ENCODE measurements at regions not wholly inside any gene's neighbourhood (a gene's known extent, or its start where the extent isn't known, plus 50 kb on each side); places are given as distances from the start of the nearest gene placed in this dataset.
A peak's percentile ranks its signal among the peaks of the same experiment; 100 is the strongest.
"Not testable (repeated sequence)": the region's sequence is repeated elsewhere in the genome, so short reads cannot be mapped to it uniquely, and the experiment has no call there.

GRCh38 chr21:39000496-39000895 is 182.8 kb downstream of the PSMG1 start:
- no peak for DNase-seq (ENCODE audit: low read depth)

DNA sequence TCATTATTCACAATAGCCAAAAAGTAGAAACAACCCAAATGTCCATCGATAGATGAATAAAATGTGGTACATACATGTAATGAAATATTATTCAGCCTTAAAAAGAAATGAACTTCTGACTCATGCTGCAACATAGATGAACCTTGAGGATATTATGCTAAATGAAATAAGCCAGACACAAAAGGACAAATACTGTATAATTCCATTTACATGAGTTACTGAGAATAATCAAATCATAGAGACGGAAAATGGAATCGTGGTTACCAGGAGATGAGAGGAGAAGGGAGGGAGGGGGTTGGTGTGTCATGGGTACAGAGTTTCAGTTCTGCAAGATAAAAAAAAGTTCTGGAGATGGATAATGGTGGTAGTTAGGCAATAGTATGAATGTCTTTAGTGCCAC is 184.1 kb downstream of the PSMG1 start:
- DNase-seq (ENCODE audit: low read depth), result peak; percentile 37

DNA sequence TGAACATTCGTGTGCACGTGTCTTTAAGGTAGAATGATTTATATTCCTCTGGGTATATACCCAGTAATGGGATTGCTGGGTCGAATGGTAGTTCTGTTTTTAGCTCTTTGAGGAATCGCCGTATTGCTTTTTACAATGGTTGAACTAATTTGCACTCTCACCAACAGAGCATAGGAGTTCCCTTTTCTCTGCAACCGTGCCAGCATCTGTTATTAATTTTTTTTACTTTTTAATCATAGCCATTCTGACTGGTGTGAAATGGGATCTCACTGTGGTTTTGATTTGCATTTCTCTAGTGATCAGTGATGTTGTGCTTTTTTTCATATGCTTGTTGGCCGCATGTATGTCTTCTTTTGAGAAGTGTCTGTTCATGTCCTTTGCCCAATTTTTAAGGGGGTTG is 185.0 kb downstream of the PSMG1 start:
- DNase-seq (ENCODE audit: low read depth), result not testable (repeated sequence)

DNA sequence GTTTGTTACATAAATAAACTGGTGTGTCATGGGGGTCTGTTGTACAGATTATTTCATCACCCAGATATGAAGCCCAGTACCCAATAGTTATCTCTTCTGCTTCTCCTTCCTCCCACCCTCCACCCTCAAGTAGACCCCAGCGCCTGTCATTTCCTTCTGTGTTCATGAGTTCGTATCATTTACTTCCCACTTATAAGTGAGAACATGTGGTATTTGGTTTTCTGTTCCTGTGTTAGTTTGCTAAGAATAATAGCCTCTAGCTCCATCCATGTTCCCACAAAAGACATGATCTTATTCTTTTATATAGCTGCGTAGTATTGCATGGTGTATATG is 185.4 kb downstream of the PSMG1 start:
- DNase-seq (ENCODE audit: low read depth), result not testable (repeated sequence)

DNA sequence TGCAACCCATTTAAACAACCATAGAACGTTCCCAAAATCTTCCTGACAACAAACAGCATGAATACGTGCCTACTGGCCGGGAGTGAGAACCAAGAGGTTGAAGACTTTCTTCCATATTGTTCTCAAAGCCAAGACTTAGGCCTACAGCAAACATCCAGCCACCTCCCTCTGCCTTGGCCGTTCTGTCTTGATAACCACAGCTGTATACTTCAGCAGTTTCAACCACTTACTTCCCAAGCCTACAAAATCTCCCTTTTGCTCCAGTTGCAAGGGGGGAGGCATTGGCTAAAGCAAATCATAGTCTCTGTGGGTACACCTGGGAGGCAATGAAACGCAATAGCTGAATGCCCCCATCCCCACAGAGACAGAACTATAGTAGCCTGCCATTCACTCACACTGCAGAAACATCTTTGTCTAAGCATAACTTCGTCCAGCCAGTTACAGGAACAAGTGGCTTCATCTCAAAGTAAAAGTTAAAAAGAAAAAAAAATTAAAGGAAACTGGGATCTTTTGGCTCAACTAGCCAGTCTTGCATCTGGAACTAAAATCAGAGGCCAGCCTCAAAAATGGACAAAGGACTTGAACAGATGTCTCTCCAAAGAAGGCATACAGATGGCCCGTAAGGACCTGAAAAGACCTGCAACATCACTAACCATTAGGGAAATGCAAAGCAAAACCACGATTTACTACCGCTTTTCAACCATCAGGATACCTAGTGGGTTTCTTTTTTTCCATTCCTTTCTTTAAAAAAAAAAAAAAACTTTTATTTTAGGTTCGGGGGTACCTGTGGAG is 186.0 kb downstream of the PSMG1 start:
- no peak for DNase-seq (ENCODE audit: low read depth)

DNA sequence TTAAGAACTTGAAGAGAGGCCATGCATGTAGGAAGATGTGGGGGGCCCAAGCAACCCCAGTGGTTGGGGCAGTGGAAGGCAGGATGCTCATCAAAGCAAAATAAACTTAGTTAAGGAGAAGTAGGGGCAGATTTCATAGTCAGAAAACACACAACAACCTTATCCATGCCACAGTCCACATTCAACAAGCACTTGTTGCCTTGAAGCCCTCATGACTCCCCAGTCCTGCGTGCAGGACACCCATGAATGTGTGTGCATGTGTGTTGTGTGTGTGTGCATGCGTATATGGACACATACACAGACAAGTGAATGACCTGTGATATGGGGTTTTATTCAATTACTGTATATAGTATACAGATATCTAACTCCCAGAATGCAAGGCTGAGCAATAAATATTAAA is 186.9 kb downstream of the PSMG1 start:
- no peak for DNase-seq (ENCODE audit: low read depth)

GRCh38 chr21:38995731-38996130 is 187.5 kb downstream of the PSMG1 start:
- DNase-seq (ENCODE audit: low read depth), result no peak

DNA sequence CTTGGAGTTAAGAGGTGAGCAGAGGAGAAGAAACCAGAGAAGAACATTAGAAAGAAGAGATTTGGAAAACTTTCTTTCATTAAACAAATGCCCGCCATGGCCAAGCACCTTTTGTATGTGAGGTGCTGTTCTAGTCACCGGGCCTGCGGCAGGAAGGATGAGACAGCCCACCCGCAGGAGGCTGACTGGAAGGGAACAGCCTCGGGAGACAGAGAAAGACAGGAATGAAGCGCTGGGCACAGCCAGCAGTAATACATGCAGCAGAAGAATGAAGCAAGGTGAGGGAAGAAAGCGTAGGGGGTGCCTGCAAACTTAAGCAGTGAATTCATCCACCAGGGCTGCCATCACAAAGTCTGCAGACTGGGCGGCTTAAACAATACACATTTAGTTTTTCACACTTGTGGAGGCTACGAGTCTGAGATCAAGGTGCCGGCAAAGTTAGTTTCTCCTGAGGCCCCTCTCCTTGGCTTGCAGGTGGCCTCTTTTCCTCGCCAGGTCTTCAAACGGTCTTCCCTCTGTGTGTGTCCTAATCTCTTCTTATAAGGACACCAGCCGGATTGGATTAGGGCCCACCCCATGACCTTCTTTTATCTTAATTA is 188.1 kb downstream of the PSMG1 start:
- no peak for DNase-seq (ENCODE audit: low read depth)

- no peak for DNase-seq (ENCODE audit: low read depth)
Measured at GRCh38 chr21:38994042-38994441, 188.3 kb downstream of the ETS2 start.

DNA sequence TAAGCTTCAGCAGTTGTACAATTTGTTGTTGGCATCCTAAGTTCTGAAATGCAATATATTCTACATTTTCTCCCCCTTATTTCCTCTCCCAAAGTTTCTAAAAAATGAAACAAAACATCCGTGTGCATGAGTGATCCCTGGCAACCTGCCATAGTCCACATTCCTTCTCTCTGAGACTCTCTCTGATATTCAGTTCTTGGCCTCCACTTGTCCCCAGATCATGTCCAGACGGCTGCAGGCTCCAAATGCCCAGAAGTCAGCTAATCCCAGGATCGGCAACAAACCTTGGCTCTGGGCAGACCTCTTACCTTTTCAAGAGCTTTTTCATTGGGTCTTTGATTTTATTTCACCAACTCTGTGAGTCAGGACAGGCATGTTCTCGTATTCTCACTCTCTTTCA is 187.8 kb downstream of the ETS2 start:
- DNase-seq (ENCODE audit: low read depth), result peak; percentile 94

- DNase-seq (ENCODE audit: low read depth), result no peak
Measured at GRCh38 chr21:38992737-38993136, 187.0 kb downstream of the ETS2 start.

GRCh38 chr21:38990424-38990794 is 184.7 kb downstream of the ETS2 start:
- DNase-seq (ENCODE audit: low read depth), result peak; percentile 27

DNA sequence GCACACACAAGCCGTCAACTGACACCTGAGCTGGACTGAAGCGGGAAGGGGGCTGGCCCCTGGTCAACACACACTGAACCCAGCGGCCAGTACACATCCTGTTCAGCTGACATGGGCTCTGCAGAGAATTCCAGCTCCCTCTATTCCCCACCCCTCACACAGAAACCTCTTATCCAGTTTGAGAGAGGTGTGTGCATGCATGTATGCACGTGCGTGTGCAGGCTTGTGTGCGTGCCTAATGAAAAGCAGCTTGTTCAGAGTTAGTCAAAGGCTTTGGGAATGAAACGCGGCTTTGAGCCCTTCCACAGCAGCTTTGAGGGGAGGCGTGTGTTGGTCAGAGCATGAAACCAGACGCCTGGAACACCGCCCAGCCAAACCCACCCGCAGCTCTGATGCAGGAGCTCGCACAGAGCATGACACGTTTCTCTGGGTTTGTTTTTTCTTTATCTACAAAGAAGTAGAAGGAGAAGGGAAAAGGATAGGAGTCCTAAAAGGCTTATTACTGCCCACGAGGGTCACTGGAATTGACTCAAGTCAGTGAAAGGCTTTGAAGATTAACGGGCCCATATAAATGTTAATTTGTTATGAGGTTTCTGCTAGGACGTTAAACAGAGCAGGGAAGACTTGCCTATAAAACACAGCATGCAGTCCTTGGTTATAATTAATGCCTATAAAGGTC is 184.2 kb downstream of the ETS2 start:
- DNase-seq (ENCODE audit: low read depth), result peak; percentile 88

- DNase-seq (ENCODE audit: low read depth), result no peak
Measured at GRCh38 chr21:38989379-38989744, 183.6 kb downstream of the ETS2 start.

- DNase-seq (ENCODE audit: low read depth), result no peak
Measured at GRCh38 chr21:38988509-38989378, 183.0 kb downstream of the ETS2 start.

- no peak for DNase-seq (ENCODE audit: low read depth)
Measured at GRCh38 chr21:38987633-38988508, 182.1 kb downstream of the ETS2 start.

DNA sequence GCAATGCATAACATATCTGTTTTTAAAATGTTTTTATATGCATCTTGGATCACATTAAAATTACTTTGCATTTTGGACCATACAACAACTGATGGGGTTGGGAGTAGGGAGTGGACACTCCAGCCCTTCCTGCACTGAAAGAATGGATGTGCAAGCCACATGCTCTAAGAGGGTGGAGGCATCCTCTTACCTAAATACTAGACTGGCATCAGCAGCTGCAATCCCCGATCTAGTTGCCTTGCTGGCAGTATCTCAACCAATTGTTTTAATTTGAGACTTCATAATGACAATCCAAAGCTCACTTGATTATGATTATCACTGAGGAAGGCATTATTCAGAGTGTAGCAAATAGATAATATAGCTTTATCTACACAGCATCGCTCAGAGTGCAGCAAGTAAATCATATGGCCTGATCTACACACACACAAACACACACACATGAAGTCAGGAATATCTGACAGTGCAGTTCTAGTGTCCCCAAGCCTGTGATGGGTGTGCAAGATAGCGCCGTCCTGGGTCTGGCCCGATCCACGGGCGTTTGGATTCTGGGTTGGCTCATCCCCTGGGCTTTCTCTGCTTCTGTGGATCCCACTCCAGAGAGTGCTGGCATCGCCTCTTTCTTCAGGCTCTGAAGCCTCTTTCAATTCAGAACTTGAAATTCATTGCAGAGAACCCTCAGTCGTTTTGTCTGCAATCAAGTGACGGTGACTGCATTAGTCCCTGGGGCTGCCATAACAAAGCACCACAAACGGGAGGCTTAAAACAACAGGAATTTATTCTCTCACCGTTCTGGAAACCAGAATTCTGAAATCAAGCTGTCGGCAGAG is 181.3 kb downstream of the ETS2 start:
- no peak for DNase-seq (ENCODE audit: low read depth)

- DNase-seq (ENCODE audit: low read depth), result no peak
Measured at GRCh38 chr21:38986406-38986805, 180.7 kb downstream of the ETS2 start.

DNA sequence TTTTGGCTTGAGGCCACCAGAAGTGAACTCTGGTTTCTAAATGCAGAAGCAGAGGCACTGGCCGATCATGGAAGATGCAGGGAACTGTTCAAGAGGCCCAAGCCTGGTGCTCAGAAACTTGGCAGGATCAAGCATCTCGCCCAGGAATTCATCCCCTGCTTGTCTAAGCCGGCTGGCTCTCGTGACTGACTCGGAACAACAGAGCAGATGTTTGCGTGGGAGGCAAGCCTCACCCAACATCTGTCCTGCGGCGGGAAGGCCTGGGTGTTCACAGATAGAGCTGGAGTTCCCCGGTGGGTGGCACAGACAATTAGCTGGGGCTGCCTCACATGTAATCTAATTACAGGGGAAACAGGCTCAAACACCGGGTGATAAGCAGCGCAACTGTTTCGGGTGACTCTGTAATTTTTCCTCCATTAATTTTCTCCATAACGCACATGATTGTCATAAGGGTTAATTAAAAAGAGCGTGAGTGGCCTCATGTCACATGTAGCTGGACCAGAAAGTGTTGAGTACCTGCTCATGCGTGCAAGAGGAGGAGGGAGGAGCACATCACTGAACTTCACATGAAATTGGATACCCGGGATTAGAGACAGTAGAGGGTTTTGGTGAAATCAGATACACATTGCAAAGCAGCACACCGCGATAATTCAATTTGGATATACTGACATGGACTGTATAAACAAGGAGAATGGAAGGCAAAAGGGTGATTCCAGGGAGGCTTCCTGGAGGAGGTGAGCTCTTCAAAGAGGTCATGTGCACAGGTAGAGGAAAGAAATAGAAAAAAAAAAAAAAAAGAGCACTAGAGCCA is 180.0 kb downstream of the ETS2 start:
- DNase-seq (ENCODE audit: low read depth), result peak; percentile 91

Measured in EH (cell line).